ENCODE measurements at regions not wholly inside any gene's neighbourhood (a gene's known extent, or its start where the extent isn't known, plus 50 kb on each side); places are given as distances from the start of the nearest gene placed in this dataset.

GRCh38 chr3:30372837-30373236 lies 233.6 kb upstream of the TGFBR2 start:
- DNase-seq = no peak

DNA sequence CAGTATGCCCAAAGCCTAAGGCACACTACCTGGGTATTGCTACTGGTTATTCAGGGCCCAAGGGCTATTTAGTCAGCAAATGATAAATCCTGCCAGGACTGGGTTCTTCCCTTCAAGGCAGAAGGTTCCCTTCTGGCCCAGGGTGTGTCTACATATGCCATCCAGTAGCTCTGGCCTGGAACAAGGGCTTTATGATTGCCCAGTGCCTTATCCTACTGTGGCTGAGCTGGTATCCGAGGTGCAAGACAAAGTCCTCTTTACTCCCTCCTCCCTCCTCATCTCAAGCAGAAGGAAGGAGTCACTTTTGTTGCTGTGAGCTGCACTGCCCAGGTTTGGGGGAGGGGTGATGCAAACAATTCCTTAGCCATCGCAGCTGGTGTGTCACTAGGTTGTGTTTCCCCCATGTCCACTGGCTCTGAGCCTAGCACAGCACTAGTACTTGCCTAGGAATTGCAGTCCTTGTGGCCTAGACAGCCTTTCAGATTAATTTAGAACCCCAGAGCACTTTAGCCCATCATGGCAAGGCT lies 221.8 kb upstream of the TGFBR2 start:
- no peak for DNase-seq

GRCh38 chr3:30393079-30393478 lies 213.3 kb upstream of the TGFBR2 start:
- DNase-seq = no peak

DNA sequence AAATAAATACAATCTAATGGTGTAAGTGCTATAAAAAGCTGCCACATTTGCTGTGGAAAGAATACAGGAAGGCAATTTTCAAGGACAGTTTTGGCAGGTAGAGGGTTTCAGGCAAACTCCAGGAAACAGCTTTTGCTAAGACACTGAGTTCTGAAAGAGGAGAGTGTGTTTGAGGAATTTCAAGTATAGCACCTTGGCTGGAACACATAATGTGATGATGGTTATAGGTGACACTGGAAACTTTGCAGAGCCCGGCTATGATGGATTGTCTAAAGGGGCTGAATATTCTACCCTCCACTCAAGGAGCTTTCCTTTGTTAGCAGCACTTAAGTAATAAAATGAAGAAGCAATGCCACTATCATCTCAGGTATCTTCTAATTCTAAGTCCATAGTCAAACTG lies 209.4 kb upstream of the TGFBR2 start:
- DNase-seq = no peak

GRCh38 chr3:30399394-30400181 lies 206.8 kb upstream of the TGFBR2 start:
- DNase-seq = no peak

- DNase-seq = no peak
These were observed 205.5 kb upstream of the TGFBR2 start for GRCh38 chr3:30400926-30401325.

DNA sequence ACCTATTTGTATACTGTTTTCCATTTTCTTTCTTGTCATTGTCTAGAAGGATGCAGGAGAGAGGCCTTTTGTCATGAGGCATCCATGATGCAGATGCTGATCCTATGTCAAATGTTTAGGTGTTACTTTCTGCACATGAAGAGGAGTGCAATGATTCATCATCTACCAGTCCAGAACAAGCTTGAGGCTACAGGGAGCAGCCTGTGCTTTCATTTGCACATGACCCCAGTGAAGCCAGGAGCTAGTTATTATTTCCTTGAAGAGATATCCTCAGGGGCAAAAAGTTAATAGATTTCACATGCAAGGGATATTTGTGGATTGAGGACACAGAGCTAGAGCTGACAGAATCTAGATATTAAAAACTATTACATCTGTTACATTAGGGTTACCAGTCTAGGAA lies 204.4 kb upstream of the TGFBR2 start:
- no peak for DNase-seq

DNA sequence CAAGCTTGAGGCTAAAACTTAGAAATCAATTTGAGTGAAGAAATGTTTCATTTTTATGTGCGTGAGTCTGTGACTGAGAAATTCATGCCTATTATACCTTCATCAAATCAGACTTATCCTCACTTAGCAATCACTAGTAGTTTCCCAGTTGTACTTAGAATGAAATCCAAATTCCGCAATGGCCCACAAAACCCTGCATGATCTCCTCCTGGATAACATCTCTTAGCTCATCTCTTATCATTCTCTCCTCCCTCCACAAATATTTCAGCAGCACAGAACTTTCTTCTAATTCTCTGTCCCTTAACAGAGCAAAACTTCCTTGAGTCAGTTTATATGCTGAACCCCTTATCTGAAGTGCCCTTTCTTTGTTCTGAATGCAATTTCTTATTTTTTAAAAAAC lies 198.8 kb upstream of the TGFBR2 start:
- DNase-seq = no peak

DNA sequence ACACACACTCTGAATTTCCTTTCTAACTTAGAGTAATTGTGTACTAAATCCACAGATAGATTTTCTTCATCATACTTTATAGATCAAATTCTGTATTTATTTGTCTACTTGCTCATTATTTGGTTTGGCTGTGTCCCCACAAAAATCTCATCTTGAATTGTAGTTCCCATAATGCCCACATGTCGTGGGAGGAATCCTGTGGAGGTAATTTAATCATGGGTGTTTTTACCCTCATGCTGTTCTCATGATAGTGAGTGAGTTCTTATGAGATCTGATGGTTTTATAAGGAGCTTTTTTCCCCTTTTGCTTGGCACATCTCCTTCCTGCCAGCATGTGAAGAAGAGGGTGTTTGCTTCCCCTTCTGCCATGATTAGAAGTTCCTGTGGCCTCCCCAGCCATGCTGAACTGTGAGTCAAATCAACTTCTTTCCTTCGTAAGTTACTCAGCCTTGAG lies 198.3 kb upstream of the TGFBR2 start:
- no peak for DNase-seq

- no peak for DNase-seq
These were observed 188.0 kb upstream of the TGFBR2 start for GRCh38 chr3:30418443-30418842.

- no peak for DNase-seq
These were observed 185.1 kb upstream of the TGFBR2 start for GRCh38 chr3:30421266-30421665.

- DNase-seq = no peak
These were observed 180.0 kb upstream of the TGFBR2 start for GRCh38 chr3:30426293-30426993.

DNA sequence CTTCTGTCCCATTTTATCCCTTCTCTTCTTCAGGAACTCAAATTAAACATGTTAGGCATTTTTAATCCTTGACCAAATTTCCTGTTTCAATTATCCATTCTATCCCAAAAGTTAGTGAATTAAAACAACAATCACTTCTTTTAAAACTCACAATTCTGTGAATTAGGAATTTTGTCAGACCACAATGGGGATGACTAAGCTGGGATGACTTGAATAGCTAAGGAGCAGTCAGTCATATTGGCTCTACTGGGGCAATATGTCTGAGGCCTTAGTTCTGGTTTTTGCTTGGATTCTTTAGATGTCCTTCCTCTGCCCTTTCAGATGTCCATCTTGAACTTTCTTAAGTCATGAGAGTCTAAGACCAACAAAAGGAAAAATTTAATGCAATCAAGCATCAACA lies 178.2 kb upstream of the TGFBR2 start:
- no peak for DNase-seq

DNA sequence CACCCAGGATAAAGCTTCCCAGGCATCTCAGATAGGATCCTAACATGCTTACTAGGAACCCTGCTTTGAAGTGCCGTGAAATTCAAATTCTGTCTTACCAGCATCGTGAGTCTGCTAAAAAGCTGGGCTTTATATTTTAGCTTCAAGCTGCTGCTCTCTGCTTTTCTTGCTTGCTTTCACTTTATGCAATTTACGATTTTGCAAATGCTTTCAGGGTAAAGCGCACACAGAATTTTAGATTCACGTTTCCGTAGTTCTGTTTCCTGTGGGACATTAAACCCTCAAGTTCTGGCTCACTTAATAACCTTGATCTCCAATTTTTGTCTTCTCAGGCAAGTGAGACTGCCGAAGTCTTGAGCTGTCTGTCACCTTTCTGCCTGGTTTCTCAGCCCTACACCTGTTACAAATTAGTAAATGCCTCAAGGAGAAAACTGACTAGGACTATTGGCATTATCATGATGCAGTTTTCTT lies 170.5 kb upstream of the TGFBR2 start:
- no peak for DNase-seq

DNA sequence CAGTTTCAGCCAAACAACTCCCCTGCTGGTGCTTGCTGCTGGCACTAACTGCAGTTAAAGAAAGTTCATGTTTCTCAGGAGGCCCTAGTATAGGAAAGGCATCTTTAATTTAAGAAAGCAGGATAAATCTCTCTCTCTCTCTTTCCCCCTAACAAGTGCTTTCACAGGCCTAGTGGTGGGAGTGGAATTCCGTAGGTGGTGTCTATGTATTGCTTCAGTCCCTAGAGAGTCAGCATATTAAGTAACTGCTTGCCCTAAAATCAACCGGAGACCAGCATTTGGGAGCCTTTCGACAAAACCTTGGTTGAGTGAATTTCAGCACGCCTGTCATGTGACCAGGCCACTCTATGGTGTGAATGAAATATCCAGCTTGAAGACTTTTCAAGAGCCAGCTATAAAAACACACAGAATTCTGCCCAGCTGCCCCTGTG lies 169.2 kb upstream of the TGFBR2 start:
- DNase-seq = no peak

DNA sequence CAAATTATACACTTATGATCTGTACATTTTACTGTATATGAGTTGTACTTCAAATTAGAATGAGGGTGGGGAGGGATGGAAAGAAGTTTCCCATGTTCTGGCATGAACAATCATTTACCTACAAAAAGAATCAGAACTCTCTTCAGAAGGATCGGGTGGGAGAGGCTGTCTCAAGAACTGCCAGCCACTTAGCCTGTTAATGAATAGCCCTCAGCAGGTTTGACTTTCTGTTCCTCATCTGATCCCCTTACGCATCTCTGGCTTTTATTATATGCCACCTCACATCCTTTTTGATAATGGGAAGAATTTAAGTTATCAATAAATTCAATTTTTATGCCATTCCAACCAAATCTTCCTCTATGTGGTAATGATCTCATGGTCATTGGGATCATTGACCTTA lies 168.3 kb upstream of the TGFBR2 start:
- DNase-seq = no peak

GRCh38 chr3:30439451-30440053 lies 166.8 kb upstream of the TGFBR2 start:
- no peak for DNase-seq

GRCh38 chr3:30440147-30440604 lies 166.2 kb upstream of the TGFBR2 start:
- DNase-seq = no peak

- no peak for DNase-seq
These were observed 165.5 kb upstream of the TGFBR2 start for GRCh38 chr3:30440880-30441279.

GRCh38 chr3:30443756-30444673 lies 162.4 kb upstream of the TGFBR2 start:
- DNase-seq = no peak

- no peak for DNase-seq
These were observed 157.7 kb upstream of the TGFBR2 start for GRCh38 chr3:30448450-30449289.
